Liver (tissue), 8 donors: ENCODE measurements at regions not wholly inside any gene's neighbourhood (a gene's known extent, or its start where the extent isn't known, plus 50 kb on each side); places are given as distances from the start of the nearest gene placed in this dataset.
A peak's percentile ranks its signal among the peaks of the same experiment; 100 is the strongest.

ENCODE experiments used
- DNase-seq: peaks from one replicate; pipeline ENCODE4 v3.0.0-alpha.2; 2017; ENCODE audit warnings: low spot score
- H3K27ac ChIP-seq, 2 donors: one replicate each; pipeline ENCODE4 v1.7.0; 2013; ENCODE audit warnings: inconsistent platforms in 2 of 2, low read length in 2 of 2, control low read depth in 1 of 2, low read depth in 1 of 2, mild to moderate bottlenecking in 1 of 2
- H3K27me3 ChIP-seq, 4 donors: one replicate each; pipeline versions ENCODE4 v1.6.1 to v1.7.0; 2013; ENCODE audit warnings: low read length in 3 of 4, inconsistent platforms in 1 of 4, mild to moderate bottlenecking in 1 of 4, moderate library complexity in 1 of 4; ENCODE audit not compliant: control insufficient read depth in 4 of 4, insufficient read depth in 4 of 4
- H3K36me3 ChIP-seq, 4 donors: one replicate each; pipeline versions ENCODE4 v1.6.1 to v1.7.0; 2013; ENCODE audit warnings: low read length in 3 of 4, mild to moderate bottlenecking in 3 of 4, low read depth in 1 of 4, moderate library complexity in 1 of 4; ENCODE audit not compliant: control insufficient read depth in 4 of 4, insufficient read depth in 3 of 4
- H3K4me1 ChIP-seq, 4 donors: one replicate each; pipeline versions ENCODE4 v1.6.1 to v1.7.0; 2013; ENCODE audit warnings: low read length in 3 of 4, mild to moderate bottlenecking in 3 of 4, moderate library complexity in 1 of 4; ENCODE audit not compliant: control insufficient read depth in 4 of 4, insufficient read depth in 4 of 4
- H3K4me3 ChIP-seq, 3 donors: one replicate each; pipeline versions ENCODE4 v1.6.1 to v1.7.0; 2013; ENCODE audit warnings: low read length in 3 of 3, control low read depth in 1 of 3, low read depth in 1 of 3, mild to moderate bottlenecking in 1 of 3
- H3K9ac ChIP-seq, 2 donors: one replicate each; pipeline ENCODE4 v1.7.0; 2013; ENCODE audit warnings: low read length in 2 of 2, mild to moderate bottlenecking in 2 of 2, moderate library complexity in 2 of 2, control low read depth in 1 of 2, low read depth in 1 of 2
- H3K9me3 ChIP-seq, 4 donors: one replicate each; pipeline versions ENCODE4 v1.6.1 to v1.7.0; 2013; ENCODE audit warnings: low read length in 3 of 4; ENCODE audit not compliant: control insufficient read depth in 4 of 4
- FOXA2 ChIP-seq: IDR thresholded peaks from 2 replicates; pipeline ENCODE4 v1.6.1; 2016; ENCODE audit warnings: antibody characterized with exemption
- GABPA ChIP-seq, 2 donors: IDR thresholded peaks in 1 of 2; conservative IDR thresholded peaks in 1 of 2; 2 replicates each; pipeline ENCODE4 v1.6.1; 2016; ENCODE audit warnings: antibody characterized with exemption in 2 of 2, mild to moderate bottlenecking in 1 of 2, moderate library complexity in 1 of 2
- HNF4A ChIP-seq, 2 donors: conservative IDR thresholded peaks; 2 replicates each; pipeline ENCODE4 v1.6.1; 2016; ENCODE audit warnings: antibody characterized with exemption in 2 of 2, mild to moderate bottlenecking in 2 of 2
- JUND ChIP-seq, 2 donors: IDR thresholded peaks; 2 replicates each; pipeline ENCODE4 v1.6.1; 2016; ENCODE audit warnings: antibody characterized with exemption in 2 of 2
- NR2F2 ChIP-seq: IDR thresholded peaks from 2 replicates; pipeline ENCODE4 v1.6.1; 2016; ENCODE audit warnings: antibody characterized with exemption
- RAD21 ChIP-seq, 2 donors: IDR thresholded peaks; 2 replicates each; pipeline ENCODE4 v1.6.1; 2016; ENCODE audit warnings: antibody characterized with exemption in 2 of 2, mild to moderate bottlenecking in 2 of 2
- RXRA ChIP-seq, 2 donors: IDR thresholded peaks; 2 replicates each; pipeline ENCODE4 v1.6.1; 2017 to 2018; ENCODE audit warnings: antibody characterized with exemption in 2 of 2, mild to moderate bottlenecking in 1 of 2
- SP1 ChIP-seq: IDR thresholded peaks from 2 replicates; pipeline ENCODE4 v1.6.1; 2018; ENCODE audit warnings: antibody characterized with exemption, mild to moderate bottlenecking
- TAF1 ChIP-seq: conservative IDR thresholded peaks from 2 replicates; pipeline ENCODE4 v1.6.1; 2016; ENCODE audit warnings: antibody characterized with exemption, mild to moderate bottlenecking
- YY1 ChIP-seq: IDR thresholded peaks from 2 replicates; pipeline ENCODE4 v1.6.1; 2016; ENCODE audit warnings: antibody characterized with exemption, mild to moderate bottlenecking
- WGBS: extraction: QIAGEN DNeasy Blood & Tissue Kit; methylation state at CpG from one replicate; pipeline ENCODE4 v1.1.7; 2013; 5-methylcytosine and 5-hydroxymethylcytosine counted together
- TF ChIP-seq, protein P1 (sequence below): IDR thresholded peaks from 2 replicates; pipeline ENCODE4 v1.6.1; 2016; ENCODE audit warnings: antibody characterized with exemption
- TF ChIP-seq, protein P2 (sequence below): IDR thresholded peaks from 2 replicates; pipeline ENCODE4 v1.6.1; 2016; ENCODE audit warnings: antibody characterized with exemption
- TF ChIP-seq, protein P3 (sequence below): IDR thresholded peaks from 2 replicates; pipeline ENCODE4 v1.6.1; 2016; ENCODE audit warnings: antibody characterized with exemption, mild to moderate bottlenecking
- TF ChIP-seq, protein P4 (sequence below): fragments of 150-350 bp; IDR thresholded peaks from 2 replicates; pipeline ENCODE4 v1.5.1; 2017; ENCODE audit warnings: improper control_type of control experiment, low read depth, low read length; ENCODE audit not compliant: missing input control
- donor health status: healthy.
- donor health status: healthy.
- donor health status: healthy.
- donor health status: healthy.
- donor health status: healthy.

DNA sequence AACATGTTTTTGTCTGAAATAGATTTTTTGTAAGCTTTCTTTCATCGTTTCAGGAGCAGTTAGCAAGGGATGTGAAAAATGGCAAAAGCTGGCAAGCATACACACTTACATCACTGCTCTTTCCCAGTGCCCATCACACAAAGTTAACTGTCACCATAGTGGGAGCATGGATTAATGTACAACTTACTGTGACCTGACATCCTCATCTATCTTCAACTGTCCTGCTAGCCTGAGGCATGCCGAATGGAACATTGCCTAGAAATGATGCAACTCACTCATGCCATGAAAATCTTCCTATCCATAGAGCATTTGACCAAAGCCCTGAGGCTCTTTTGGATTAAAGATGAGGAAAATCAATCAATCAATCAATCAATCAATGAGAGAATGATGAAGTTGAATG, 491.7 kb upstream of the SLC10A2 start:
- Histone ChIP-seq H3K27ac (no peak overlapping the region), H3K27me3 (no peaks in the 10 kb centered on the region), H3K4me3 (no peak overlapping the region), H3K36me3 (no peaks in the 10 kb centered on the region), H3K9ac (no peak overlapping the region), H3K4me1 (peaks cover 0 to 3% (median 0%) of the 10 kb centered on the region in 4 donors), H3K9me3 (no peaks in the 10 kb centered on the region)
- WGBS = 35% methylated on average over 2 of the region's 2 CpGs
- DNase-seq = no peak
- TF ChIP-seq GABPA (IDR thresholded peaks at IDR 0.05 in 1 of 2, conservative IDR thresholded peaks at IDR 0.05 in 1 of 2) = no peak
- peak; percentile 34 to 58 for TF ChIP-seq RAD21 (IDR thresholded peaks at IDR 0.05)
- TF ChIP-seq, protein P1, sequence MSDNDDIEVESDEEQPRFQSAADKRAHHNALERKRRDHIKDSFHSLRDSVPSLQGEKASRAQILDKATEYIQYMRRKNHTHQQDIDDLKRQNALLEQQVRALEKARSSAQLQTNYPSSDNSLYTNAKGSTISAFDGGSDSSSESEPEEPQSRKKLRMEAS = peak; percentile 25
- peak; percentile 38 for TF ChIP-seq SP1
- TF ChIP-seq, protein P2, sequence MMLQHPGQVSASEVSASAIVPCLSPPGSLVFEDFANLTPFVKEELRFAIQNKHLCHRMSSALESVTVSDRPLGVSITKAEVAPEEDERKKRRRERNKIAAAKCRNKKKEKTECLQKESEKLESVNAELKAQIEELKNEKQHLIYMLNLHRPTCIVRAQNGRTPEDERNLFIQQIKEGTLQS = peak; percentile 84
- TF ChIP-seq, protein P3, sequence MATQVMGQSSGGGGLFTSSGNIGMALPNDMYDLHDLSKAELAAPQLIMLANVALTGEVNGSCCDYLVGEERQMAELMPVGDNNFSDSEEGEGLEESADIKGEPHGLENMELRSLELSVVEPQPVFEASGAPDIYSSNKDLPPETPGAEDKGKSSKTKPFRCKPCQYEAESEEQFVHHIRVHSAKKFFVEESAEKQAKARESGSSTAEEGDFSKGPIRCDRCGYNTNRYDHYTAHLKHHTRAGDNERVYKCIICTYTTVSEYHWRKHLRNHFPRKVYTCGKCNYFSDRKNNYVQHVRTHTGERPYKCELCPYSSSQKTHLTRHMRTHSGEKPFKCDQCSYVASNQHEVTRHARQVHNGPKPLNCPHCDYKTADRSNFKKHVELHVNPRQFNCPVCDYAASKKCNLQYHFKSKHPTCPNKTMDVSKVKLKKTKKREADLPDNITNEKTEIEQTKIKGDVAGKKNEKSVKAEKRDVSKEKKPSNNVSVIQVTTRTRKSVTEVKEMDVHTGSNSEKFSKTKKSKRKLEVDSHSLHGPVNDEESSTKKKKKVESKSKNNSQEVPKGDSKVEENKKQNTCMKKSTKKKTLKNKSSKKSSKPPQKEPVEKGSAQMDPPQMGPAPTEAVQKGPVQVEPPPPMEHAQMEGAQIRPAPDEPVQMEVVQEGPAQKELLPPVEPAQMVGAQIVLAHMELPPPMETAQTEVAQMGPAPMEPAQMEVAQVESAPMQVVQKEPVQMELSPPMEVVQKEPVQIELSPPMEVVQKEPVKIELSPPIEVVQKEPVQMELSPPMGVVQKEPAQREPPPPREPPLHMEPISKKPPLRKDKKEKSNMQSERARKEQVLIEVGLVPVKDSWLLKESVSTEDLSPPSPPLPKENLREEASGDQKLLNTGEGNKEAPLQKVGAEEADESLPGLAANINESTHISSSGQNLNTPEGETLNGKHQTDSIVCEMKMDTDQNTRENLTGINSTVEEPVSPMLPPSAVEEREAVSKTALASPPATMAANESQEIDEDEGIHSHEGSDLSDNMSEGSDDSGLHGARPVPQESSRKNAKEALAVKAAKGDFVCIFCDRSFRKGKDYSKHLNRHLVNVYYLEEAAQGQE = no peak
- TF ChIP-seq, protein P4, sequence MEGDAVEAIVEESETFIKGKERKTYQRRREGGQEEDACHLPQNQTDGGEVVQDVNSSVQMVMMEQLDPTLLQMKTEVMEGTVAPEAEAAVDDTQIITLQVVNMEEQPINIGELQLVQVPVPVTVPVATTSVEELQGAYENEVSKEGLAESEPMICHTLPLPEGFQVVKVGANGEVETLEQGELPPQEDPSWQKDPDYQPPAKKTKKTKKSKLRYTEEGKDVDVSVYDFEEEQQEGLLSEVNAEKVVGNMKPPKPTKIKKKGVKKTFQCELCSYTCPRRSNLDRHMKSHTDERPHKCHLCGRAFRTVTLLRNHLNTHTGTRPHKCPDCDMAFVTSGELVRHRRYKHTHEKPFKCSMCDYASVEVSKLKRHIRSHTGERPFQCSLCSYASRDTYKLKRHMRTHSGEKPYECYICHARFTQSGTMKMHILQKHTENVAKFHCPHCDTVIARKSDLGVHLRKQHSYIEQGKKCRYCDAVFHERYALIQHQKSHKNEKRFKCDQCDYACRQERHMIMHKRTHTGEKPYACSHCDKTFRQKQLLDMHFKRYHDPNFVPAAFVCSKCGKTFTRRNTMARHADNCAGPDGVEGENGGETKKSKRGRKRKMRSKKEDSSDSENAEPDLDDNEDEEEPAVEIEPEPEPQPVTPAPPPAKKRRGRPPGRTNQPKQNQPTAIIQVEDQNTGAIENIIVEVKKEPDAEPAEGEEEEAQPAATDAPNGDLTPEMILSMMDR = no peak
- TF ChIP-seq HNF4A (conservative IDR thresholded peaks at IDR 0.05) = peak in 1 of 2 donors; percentile 36
- peak; percentile 37 for TF ChIP-seq YY1
- TF ChIP-seq TAF1 = no peak
- no peak for TF ChIP-seq FOXA2
- TF ChIP-seq RXRA (IDR thresholded peaks at IDR 0.05) = peak; percentile 49 to 52
- peak in 1 of 2 donors; percentile 14 for TF ChIP-seq JUND (IDR thresholded peaks at IDR 0.05)

DNA sequence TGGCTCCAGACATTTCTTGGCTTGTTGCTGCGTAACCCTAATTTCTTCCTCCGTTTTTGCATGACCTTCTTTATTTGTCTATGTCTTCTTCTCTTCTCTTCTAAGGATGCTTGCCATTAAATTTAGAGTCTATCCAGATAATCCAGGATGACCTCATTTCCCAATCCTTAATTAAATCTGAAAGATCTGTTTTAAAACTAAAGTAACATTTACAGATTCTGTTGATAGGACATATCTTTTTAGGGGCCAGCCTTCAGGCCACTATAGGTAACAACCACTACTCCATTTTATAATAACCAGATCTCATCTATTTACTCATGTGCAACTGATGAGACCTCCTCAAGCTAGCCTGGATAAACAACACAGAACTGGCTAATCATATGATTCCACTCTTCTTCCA, 490.5 kb upstream of the SLC10A2 start:
- DNase-seq = no peak
- no peak overlapping the region for H3K4me3 ChIP-seq
- H3K27ac ChIP-seq = no peak overlapping the region
- WGBS = 95% methylated on average over 2 of the region's 2 CpGs
- no peaks in the 10 kb centered on the region for H3K36me3 ChIP-seq
- H3K9ac ChIP-seq = no peak overlapping the region
- H3K4me1 ChIP-seq = peaks cover 0 to 3% (median 0%) of the 10 kb centered on the region in 4 donors
- H3K27me3 ChIP-seq = no peaks in the 10 kb centered on the region
- TF ChIP-seq, protein P2 = no peak
- no peak for TF ChIP-seq NR2F2
- no peak for TF ChIP-seq HNF4A (conservative IDR thresholded peaks at IDR 0.05)
- TF ChIP-seq, protein P4 = no peak
- no peak for TF ChIP-seq YY1
- TF ChIP-seq TAF1 = no peak
- no peaks in the 10 kb centered on the region for H3K9me3 ChIP-seq
